Hepatocyte (in vitro differentiated cells): ENCODE measurements at regions not wholly inside any gene's neighbourhood (a gene's known extent, or its start where the extent isn't known, plus 50 kb on each side); places are given as distances from the start of the nearest gene placed in this dataset.

Experiments
- CTCF ChIP-seq: fragments of 200-600 bp; sonication (generic); IDR thresholded peaks from 2 replicates; pipeline ENCODE4 v1.5.1; 2016; ENCODE audit warnings: antibody characterized with exemption, mild to moderate bottlenecking; ENCODE audit not compliant: poor library complexity
- EZH2 ChIP-seq: fragments of 200-600 bp; sonication (generic); IDR thresholded peaks from 2 replicates; pipeline ENCODE4 v1.6.1; 2016; ENCODE audit warnings: antibody characterized with exemption, mild to moderate bottlenecking, borderline replicate concordance
- EZH2phosphoT487 ChIP-seq: fragments of 200-600 bp; sonication (generic); IDR thresholded peaks from one replicate; pipeline ENCODE4 v1.6.1; 2018; ENCODE audit warnings: antibody characterized with exemption, mild to moderate bottlenecking, low read depth, moderate library complexity; ENCODE audit not compliant: unreplicated experiment, severe bottlenecking

- TF ChIP-seq CTCF = no peak
- no peak for TF ChIP-seq EZH2
- no peak for TF ChIP-seq EZH2phosphoT487
These were observed 306.9 kb upstream of the CA10 start for GRCh38 chr17:52465407-52465806.
